HFFc6 (cell line): ENCODE measurements at regions not wholly inside any gene's neighbourhood (a gene's known extent, or its start where the extent isn't known, plus 50 kb on each side); places are given as distances from the start of the nearest gene placed in this dataset.

Experiments used
- DNase-seq: peaks from one replicate; pipeline ENCODE4 v3.0.0-alpha.2; 2018
- H3K27ac Mint-ChIP-seq: 2 replicates; pipeline ENCODE4 v1.8.0; 2020; ENCODE audit warnings: mild to moderate bottlenecking, mixed read lengths
- H3K27me3 Mint-ChIP-seq: 2 replicates; pipeline ENCODE4 v1.8.0; 2021; ENCODE audit warnings: mild to moderate bottlenecking, moderate library complexity, mixed read lengths; ENCODE audit not compliant: insufficient read depth
- H3K36me3 Mint-ChIP-seq: 2 replicates; pipeline ENCODE4 v1.8.0; 2021; ENCODE audit warnings: low read depth, mixed read lengths
- H3K4me1 Mint-ChIP-seq: 2 replicates; pipeline ENCODE4 v1.8.0; 2020; ENCODE audit warnings: low read depth, mixed read lengths
- H3K4me3 Mint-ChIP-seq: 2 replicates; pipeline ENCODE4 v1.8.0; 2020; ENCODE audit warnings: mild to moderate bottlenecking, moderate library complexity, mixed read lengths
- H3K9me3 Mint-ChIP-seq: 2 replicates; pipeline ENCODE4 v1.8.0; 2020; ENCODE audit warnings: mild to moderate bottlenecking, mixed read lengths
- TF ChIP-seq, protein P1 (sequence below): fragments of 200-600 bp; sonication (generic); IDR thresholded peaks from 2 replicates; pipeline ENCODE4 v1.5.0; 2021; ENCODE audit warnings: antibody characterized with exemption, mild to moderate bottlenecking

DNA sequence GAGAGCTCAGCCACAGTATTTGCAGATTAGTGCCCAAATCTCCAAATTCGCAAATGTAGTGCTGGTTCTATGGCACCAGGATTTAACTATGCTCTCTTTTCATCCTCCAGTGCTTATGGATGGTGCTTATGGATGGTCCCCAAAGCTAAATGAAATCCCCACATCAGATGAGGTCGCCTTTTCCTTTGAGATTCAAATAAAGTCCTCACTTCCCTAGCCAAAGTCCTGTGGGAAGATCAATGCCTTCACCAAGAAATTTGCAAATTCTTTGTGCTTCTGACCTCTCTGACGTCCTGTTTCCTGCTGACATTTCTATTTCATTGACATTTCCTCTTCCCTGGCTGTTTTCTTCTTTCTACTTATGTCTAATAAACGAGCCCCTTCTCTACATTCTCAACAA, 1077.0 kb upstream of the C9orf72 start:
- no peaks in the 10 kb centered on the region for H3K4me1 Mint-ChIP-seq

DNA sequence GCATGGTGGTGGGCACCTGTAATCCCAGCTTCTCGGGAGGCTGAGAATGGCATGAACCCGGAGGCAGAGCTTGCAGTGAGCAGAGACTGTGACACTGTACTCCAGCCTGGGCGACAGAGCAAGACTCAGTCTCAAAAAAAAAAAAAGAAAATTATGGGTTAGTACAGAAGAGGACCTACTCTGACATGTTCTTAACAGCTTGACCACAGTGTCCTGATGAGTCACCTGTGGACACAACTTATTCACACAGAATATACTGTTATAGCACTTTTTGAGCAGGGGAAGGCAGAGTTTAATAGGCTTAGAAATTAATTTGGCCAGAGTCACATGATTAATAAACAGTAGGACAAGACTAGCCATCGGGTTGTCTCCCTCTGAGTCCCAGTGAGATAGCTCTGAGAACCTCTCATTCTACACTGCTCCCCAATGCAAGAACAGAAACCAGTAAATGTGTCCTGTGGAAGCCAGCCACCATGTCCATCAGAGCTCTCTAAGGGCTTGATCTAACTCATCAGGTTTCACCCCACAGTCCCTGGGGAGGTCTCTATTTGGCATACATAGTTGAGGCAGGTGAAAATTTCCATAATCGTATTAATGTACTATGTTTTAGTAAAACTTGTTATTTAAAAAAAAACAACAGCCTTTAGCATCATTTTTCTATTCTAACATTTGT, 1077.9 kb upstream of the C9orf72 start:
- peaks cover 31% of the 10 kb centered on the region for H3K9me3 Mint-ChIP-seq
- no peak overlapping the region for H3K27ac Mint-ChIP-seq
- no peak for DNase-seq
- no peaks in the 10 kb centered on the region for H3K36me3 Mint-ChIP-seq
- no peaks in the 10 kb centered on the region for H3K27me3 Mint-ChIP-seq
- no peak overlapping the region for H3K4me3 Mint-ChIP-seq
- TF ChIP-seq, protein P1, sequence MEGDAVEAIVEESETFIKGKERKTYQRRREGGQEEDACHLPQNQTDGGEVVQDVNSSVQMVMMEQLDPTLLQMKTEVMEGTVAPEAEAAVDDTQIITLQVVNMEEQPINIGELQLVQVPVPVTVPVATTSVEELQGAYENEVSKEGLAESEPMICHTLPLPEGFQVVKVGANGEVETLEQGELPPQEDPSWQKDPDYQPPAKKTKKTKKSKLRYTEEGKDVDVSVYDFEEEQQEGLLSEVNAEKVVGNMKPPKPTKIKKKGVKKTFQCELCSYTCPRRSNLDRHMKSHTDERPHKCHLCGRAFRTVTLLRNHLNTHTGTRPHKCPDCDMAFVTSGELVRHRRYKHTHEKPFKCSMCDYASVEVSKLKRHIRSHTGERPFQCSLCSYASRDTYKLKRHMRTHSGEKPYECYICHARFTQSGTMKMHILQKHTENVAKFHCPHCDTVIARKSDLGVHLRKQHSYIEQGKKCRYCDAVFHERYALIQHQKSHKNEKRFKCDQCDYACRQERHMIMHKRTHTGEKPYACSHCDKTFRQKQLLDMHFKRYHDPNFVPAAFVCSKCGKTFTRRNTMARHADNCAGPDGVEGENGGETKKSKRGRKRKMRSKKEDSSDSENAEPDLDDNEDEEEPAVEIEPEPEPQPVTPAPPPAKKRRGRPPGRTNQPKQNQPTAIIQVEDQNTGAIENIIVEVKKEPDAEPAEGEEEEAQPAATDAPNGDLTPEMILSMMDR: no peak
- H3K4me1 Mint-ChIP-seq: no peaks in the 10 kb centered on the region

More for the DNA sequence above, 1077.0 kb upstream of the C9orf72 start:
- Mint-ChIP-seq H3K27ac (no peak overlapping the region), H3K27me3 (no peaks in the 10 kb centered on the region), H3K9me3 (peaks cover 28% of the 10 kb centered on the region), H3K4me3 (no peak overlapping the region), H3K36me3 (no peaks in the 10 kb centered on the region)
- TF ChIP-seq, protein P1: no peak
- DNase-seq: no peak

DNA sequence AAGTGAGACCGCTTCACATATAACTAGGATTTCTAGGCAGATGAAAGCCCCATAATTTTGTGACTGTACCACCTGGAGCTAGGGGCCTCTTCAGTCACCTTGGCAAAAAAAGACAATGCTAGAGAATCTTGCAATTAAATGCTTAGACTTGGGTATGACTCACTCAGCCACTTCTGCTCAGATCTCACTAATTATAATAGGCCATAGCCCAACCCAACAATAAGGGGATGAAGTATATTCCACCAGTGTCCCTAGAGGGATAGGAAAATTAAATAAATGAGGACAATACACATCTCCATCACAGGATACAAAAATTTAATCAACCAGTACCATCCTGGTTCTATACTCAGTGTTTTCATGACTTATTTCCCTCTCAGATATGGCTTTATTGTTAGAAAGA, 1079.9 kb upstream of the C9orf72 start:
- Mint-ChIP-seq H3K36me3 (no peaks in the 10 kb centered on the region), H3K27ac (no peak overlapping the region), H3K4me3 (no peak overlapping the region), H3K9me3 (peaks cover 35% of the 10 kb centered on the region), H3K27me3 (no peaks in the 10 kb centered on the region), H3K4me1 (no peaks in the 10 kb centered on the region)
- TF ChIP-seq, protein P1: no peak
- no peak for DNase-seq

DNA sequence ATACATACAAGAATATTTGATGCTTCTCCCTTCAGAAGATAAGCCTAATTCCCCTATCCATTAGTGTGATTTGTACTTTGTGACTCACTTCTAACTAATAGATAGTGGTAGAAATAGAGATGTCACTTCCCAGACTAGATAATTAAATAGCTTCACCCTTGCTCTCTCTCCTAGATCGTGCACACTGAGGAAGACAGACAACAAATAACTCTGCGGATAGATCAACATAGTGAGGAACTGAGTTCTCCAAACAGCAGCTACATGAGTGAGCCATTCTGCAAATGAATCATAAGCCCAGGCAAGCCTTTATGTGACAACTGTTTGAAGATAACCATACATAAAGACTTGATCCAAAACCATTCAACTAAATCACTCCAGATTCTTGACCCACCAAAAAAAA, 1083.4 kb upstream of the C9orf72 start:
- Mint-ChIP-seq H3K36me3 (no peaks in the 10 kb centered on the region), H3K27me3 (no peaks in the 10 kb centered on the region), H3K9me3 (peaks cover 21% of the 10 kb centered on the region), H3K4me3 (no peak overlapping the region), H3K4me1 (no peaks in the 10 kb centered on the region), H3K27ac (no peak overlapping the region)
- TF ChIP-seq, protein P1: no peak
- DNase-seq: no peak

DNA sequence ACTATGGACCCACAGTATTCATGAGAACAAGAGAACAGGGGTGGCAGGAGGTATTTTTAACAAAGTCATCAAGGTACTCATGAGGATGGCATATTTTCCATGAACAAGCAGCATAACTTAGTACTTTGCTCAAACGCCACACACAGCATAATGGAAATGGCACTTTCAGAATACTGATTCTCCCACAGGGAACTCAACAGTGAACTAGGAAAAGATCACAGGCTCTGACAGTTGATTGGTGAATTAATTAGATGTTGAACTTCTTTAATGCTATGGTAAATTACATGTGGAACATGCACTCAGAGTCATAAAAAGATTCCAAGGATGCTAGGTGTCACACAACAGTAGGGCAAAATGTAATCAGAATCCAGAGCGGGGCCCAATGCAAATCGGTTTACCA, 1088.6 kb upstream of the C9orf72 start:
- no peak for DNase-seq
- H3K4me3 Mint-ChIP-seq: no peak overlapping the region
- no peaks in the 10 kb centered on the region for H3K4me1 Mint-ChIP-seq
- TF ChIP-seq, protein P1: no peak
- H3K27ac Mint-ChIP-seq: no peak overlapping the region
- H3K9me3 Mint-ChIP-seq: peaks cover 9% of the 10 kb centered on the region; the same call in 1 of the 2 replicates
- H3K36me3 Mint-ChIP-seq: no peaks in the 10 kb centered on the region
- H3K27me3 Mint-ChIP-seq: peaks cover 2% of the 10 kb centered on the region; the same call in 1 of the 2 replicates
